NCI-H146 treated with DMSO at 0.1 percent for 48 hours (cell line): ENCODE measurements at regions not wholly inside any gene's neighbourhood (a gene's known extent, or its start where the extent isn't known, plus 50 kb on each side); places are given as distances from the start of the nearest gene placed in this dataset.
"Not testable (repeated sequence)": the region's sequence is repeated elsewhere in the genome, so short reads cannot be mapped to it uniquely, and the experiment has no call there.

ENCODE experiments used
- DNase-seq: peaks from one replicate; lab custom pipeline; 2025; ENCODE audit not compliant: unreplicated experiment; lab: John Stamatoyannopoulos, UW

DNA sequence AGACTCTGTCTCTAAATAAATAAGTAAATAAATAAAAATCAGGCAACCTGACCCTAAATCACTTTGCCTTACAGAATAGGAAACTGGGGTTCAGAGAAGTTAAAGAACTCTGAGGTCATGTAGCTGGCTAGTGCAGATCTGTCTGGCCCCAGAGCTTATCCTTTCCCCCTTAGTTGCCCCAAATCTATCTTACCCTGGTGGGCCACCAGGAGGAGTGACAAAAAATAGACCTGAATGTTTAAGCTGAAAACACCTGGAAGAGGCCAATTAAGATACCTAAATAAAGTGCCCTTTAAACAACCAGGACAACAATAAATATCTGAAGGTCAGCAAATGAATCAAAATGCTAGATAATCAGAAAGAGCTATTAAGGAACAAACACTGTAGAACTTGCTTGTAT is 59.7 kb downstream of the TEX35 start:
- no peak for DNase-seq

- no peak for DNase-seq
Observed at GRCh38 chr1:178573330-178573729, 60.4 kb downstream of the TEX35 start.

DNA sequence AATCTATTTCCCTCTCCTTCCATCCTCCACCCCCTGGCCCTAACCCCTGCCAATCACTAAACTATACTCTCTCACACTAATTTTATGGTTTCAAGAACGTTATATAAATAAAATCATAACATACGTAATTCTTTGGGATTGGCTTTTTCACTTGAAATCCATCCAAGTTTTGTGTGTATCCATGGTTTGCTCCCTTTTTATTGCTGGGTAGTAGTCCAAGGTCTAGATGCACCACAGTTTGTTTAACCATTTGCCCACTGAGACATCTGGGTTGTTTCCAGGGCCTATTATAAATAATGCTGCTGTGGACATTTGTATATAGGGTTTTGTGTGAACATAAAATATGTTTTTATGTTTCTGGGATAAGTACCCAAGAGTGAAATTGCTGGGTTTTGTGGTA is 61.4 kb downstream of the TEX35 start:
- DNase-seq: no peak

DNA sequence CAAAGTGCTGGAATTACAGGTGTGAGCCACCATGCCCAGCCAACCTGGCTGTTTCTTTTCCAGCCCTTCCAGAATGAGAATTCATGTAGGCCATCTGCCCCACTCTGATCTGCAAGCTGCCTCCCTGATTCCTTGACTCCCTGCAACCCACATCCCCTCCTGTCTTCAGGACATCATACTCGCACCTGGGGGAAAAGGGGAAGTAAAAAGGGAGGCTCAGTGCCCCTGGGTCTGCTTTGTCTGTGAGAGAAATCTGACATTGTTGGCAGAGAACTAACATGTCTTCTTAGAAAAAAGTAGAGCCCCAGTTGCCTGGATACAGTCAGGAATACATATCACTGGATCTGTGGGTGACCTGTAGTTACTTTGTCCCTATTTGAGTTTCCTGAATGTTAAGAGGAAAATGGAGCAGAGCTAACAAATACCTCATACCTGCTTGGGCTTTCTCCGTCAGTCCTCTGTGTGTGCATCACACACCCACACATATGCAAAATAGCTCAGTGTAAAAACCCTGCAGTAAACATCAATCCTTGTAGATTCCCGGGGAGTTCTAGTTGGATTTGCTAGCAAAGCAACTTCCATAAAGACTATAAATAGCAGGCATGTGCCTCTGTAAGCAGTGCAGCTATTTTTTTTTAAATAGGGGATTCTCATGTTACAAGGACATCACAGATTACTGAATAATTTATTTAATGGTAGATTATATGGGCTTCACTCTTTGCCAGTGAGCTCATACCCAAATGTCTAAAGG is 62.9 kb downstream of the TEX35 start:
- peak; percentile 32 for DNase-seq

DNA sequence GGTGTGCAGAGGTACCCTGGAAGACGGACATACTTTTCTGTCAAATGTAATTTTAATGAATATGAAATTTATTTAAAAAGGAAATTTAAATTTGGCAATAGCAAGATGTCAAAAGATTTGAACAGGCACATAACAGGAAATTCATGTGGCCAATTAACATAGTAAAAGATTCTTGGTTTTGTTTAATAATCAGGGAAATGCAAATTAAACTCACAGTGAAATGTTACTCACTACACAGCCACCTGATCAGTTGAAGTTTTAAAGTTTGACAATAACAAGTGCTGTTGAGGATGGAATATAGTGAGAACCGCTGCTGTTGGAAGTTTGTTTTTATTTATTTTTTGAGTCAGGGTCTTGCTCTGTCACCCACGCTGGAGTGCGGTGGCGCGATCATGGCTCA is 63.9 kb downstream of the TEX35 start:
- DNase-seq: no peak

DNA sequence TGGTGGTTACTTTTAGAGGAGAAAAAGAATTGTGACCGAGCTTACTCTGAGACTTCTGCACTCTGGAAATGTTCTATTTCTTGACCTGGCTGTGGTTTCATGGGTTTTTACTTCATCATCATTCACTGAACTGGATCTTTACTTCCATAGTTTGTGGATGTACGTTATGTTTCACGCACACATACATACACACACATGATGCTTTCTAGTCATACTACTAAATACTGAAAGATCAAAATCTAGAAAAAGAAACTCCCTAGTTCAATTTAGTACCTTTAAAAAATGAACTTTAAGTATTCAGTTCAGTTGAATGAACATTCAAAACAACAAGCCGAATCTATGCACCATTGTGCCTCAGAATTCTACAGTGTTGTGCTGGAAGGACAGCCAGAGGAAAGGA is 65.0 kb downstream of the TEX35 start:
- DNase-seq: no peak

- DNase-seq: no peak
Observed at GRCh38 chr1:178578541-178578940, 65.6 kb downstream of the TEX35 start.

DNA sequence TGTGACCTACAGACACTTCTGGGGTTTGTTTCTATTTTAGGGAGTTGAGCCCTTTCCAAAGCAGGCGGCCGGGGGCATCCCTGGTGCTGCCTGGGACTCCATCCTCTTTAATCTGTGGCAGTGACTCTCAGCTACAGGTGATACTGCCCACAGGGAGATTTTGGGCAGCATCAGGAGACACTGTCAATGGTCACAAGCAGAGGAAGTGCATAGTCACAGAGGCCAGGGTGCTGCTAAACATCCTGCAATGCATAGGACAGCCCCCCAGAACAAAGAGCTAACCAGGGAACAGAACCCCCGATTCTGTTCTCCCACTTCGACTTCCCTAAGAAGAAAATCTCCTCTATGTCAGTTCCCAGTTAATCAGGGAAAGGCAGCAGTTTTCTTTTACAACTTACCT is 66.2 kb downstream of the TEX35 start:
- DNase-seq: no peak

DNA sequence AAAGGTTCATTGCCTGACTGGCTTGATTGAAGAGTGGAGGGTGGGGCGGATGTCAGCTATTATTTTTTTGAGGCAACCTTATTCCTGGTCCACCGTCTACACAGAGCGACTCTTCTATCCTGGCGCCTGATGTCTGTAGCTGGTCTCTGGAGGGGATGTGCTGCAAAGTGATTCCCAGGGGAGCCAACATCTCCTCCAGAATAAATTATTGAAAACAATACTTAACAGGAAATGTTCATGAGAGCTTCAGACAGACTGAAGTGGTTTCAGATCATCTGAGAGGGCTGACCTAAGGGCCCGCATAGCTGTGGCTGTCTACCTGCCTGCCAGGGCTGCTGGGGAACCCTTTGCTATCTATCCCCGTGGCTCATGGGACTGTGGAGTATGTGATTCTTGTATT is 66.7 kb downstream of the TEX35 start:
- DNase-seq: no peak

DNA sequence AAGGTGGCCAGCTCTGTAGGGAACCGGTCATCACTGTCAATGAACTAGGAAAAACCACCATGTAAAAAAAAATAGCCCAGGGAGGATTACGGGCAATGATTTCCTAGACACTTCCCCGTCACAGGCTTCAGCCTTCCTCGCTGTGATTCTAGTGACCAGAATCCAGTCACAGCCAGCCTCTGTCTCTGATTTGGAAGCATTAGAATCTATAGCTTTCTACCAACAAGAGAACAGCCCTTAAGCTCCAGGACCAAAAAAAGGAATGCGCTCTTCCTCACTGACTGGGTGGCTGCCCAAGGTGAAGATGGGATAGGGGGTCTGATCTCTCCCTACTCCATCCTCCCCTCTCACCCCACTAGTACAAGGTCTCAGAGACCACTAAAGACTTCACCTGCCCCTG is 67.2 kb downstream of the TEX35 start:
- no peak for DNase-seq

GRCh38 chr1:178580876-178581275 is 68.0 kb downstream of the TEX35 start:
- no peak for DNase-seq

- peak; percentile 58 for DNase-seq
Observed at GRCh38 chr1:178581351-178582303, 68.7 kb downstream of the TEX35 start.

GRCh38 chr1:178587096-178587495 is 74.2 kb downstream of the TEX35 start:
- DNase-seq: no peak

DNA sequence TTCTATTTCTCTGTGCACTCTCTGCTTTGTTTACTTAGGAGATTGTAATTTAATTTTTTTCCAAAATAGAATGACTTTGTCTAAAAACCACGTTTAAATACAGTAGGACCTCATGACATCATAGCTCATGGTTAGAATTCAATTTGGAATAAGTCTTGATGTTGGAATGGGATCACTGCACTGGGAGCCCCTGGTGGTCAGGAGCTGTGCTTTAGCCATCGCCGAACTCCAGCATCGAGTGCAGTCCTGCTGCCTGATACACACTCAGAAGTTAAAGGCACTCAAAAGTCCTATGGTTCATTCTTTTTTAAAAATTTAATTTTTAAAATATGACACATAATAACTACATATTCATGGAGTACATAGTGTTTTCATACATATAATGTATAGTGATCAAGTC is 75.1 kb downstream of the TEX35 start:
- DNase-seq: no peak

GRCh38 chr1:178589042-178589441 is 76.1 kb downstream of the TEX35 start:
- DNase-seq: not testable (repeated sequence)

DNA sequence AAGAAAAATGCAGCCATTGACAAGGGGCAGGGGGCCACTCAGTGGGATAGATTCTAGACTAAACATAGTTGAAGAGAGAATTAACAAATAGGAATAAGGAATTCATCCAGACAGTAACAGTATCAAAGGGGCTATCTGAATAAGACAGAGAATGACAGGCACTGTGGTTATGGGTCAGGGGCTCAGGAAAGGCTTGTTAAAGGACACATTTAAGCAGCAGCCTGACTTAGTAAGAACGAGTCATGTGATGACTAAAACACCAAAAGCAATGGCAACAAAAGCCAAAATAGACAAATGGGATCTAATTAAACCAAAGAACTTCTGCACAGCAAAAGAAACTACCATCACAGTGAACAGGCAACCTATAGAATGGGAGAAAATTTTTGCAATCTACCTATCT is 78.9 kb downstream of the TEX35 start:
- DNase-seq: not testable (repeated sequence)

- no peak for DNase-seq
Observed at GRCh38 chr1:178593515-178593914, 80.6 kb downstream of the TEX35 start.

- no peak for DNase-seq
Observed at GRCh38 chr1:178594133-178594532, 81.2 kb downstream of the TEX35 start.

GRCh38 chr1:178595491-178595890 is 82.6 kb downstream of the TEX35 start:
- DNase-seq: no peak

DNA sequence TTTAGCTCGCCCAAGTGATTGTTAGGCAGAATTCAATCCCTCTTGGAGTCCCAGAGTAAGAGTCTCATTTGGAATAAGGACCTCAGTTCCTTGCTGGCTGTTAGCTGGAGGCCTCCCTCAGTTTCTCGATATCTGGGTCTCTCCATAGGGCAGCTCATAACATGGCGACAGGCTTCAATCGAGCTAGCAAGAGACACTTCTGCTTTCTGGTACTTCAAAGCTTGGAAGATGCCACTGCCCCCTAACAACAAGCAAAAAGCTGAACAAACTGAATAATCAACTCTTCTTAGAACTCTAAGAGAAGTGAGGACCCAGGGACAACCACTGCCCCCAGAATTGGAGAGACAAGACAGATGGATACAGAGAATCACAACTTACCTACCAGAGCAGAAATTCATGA is 86.2 kb downstream of the TEX35 start:
- no peak for DNase-seq

- no peak for DNase-seq
Observed at GRCh38 chr1:178599745-178600144, 86.8 kb downstream of the TEX35 start.

- no peak for DNase-seq
Observed at GRCh38 chr1:178603926-178604325, 91.0 kb downstream of the TEX35 start.
